GM12878 (cell line): ENCODE measurements at regions not wholly inside any gene's neighbourhood (a gene's known extent, or its start where the extent isn't known, plus 50 kb on each side); places are given as distances from the start of the nearest gene placed in this dataset.

Source experiments
- ATAC-seq: fragments of 200-7000 bp; cut with Tn5 transposase; 3 replicates; pipeline ENCODE4 v1.9.1; 2020; ENCODE audit warnings: mild to moderate bottlenecking, moderate library complexity
- BruUV-seq: library from RNA; stranded (reverse); fragments of 400-500 nt; replicated peaks from 2 replicates; lab custom pipeline; 2021; lab: Mats Ljungman, UMichigan
- CTCF ChIA-PET: fragments of 300-600 bp; sonication (Branson Sonifier 250); formaldehyde crosslinking; extraction: SDS; loops from one replicate; lab custom pipeline; 2021; ENCODE audit warnings: inconsistent platforms; lab: Yijun Ruan, JAX
- POLR2A ChIA-PET: fragments of 350-600 bp; formaldehyde crosslinking; extraction: SDS; loops from one replicate; lab custom pipeline; 2021; ENCODE audit warnings: inconsistent platforms; lab: Charles Lee
- RAD21 ChIA-PET: fragments of 300-600 bp; sonication (Branson Sonifier 250); formaldehyde crosslinking; loops from one replicate; lab custom pipeline; 2023; ENCODE audit warnings: antibody characterized with exemption; ENCODE audit not compliant: unreplicated experiment; lab: Charles Lee
- SMC1A ChIA-PET: fragments of 300-600 bp; sonication (Branson Sonifier 250); formaldehyde crosslinking; loops from one replicate; lab custom pipeline; 2023; ENCODE audit not compliant: unreplicated experiment, uncharacterized antibody; lab: Charles Lee
- DNase-seq: peaks from one replicate; pipeline ENCODE4 v3.0.0-alpha.2; 2011; ENCODE audit warnings: low read depth, low spot score
- FAIRE-seq: peaks from 3 replicates; lab custom pipeline; 2011; peaks lifted over from hg19 to GRCh38; lab: Jason Lieb, UNC
- H2AFZ ChIP-seq: 2 replicates; pipeline ENCODE4 v1.6.0; 2011; ENCODE audit warnings: low read depth, low read length, control low read depth; ENCODE audit not compliant: control insufficient read depth
- H3K27ac ChIP-seq: 2 replicates; pipeline ENCODE4 v1.5.1; 2011; ENCODE audit warnings: control low read depth; ENCODE audit not compliant: control insufficient read depth, insufficient read depth
- H3K27me3 ChIP-seq, 2 experiments: replicated peaks in 1 of 2; 2 replicates each; pipeline versions ENCODE4 v1.6.0 to v1.6.1; 2011; ENCODE audit warnings: low read length in 1 of 2; ENCODE audit not compliant: control insufficient read depth in 2 of 2, insufficient read depth in 2 of 2
- H3K36me3 ChIP-seq, 2 experiments: 2 replicates each; pipeline ENCODE4 v1.5.1; 2011; ENCODE audit warnings: low read length in 1 of 2; ENCODE audit not compliant: control insufficient read depth in 2 of 2, insufficient read depth in 2 of 2
- H3K4me1 ChIP-seq: 2 replicates; pipeline ENCODE4 v1.6.1; 2011; ENCODE audit warnings: mild to moderate bottlenecking, low read length, moderate library complexity, mixed read lengths; ENCODE audit not compliant: control insufficient read depth, insufficient read depth
- H3K4me2 ChIP-seq: 2 replicates; pipeline ENCODE4 v1.6.0; 2011; ENCODE audit warnings: control low read depth; ENCODE audit not compliant: control insufficient read depth, insufficient read depth
- H3K4me3 ChIP-seq: fragments of 200-600 bp; sonication (generic); 2 replicates; pipeline ENCODE4 v1.5.1; 2016
- H3K79me2 ChIP-seq: 2 replicates; pipeline ENCODE4 v1.6.0; 2011; ENCODE audit warnings: low read length; ENCODE audit not compliant: control insufficient read depth, insufficient read depth
- H3K9ac ChIP-seq: 2 replicates; pipeline ENCODE4 v1.8.0; 2011; ENCODE audit warnings: low read length, control low read depth, mixed read lengths; ENCODE audit not compliant: control insufficient read depth, insufficient read depth
- H3K9me3 ChIP-seq: replicated peaks from 3 replicates; pipeline ENCODE4 v1.5.1; 2011; ENCODE audit warnings: mild to moderate bottlenecking, low read length; ENCODE audit not compliant: control insufficient read depth, insufficient read depth
- H4K20me1 ChIP-seq: 2 replicates; pipeline ENCODE4 v1.6.0; 2011; ENCODE audit not compliant: control insufficient read depth, insufficient read depth
- BHLHE40 ChIP-seq, 2 experiments: fragments of 450-650 bp in 1 of 2; IDR thresholded peaks; 2 replicates each; pipeline ENCODE4 v1.6.1; 2011 to 2017; ENCODE audit warnings: low read depth in 2 of 2, borderline replicate concordance in 1 of 2, improper control_type of control experiment in 1 of 2, low read length in 1 of 2, mild to moderate bottlenecking in 1 of 2
- BRCA1 ChIP-seq: IDR thresholded peaks from 2 replicates; pipeline ENCODE4 v1.6.1; 2011; ENCODE audit warnings: low read depth, low read length, improper control_type of control experiment
- CBFB ChIP-seq: IDR thresholded peaks from 2 replicates; pipeline ENCODE4 v1.6.1; 2016; ENCODE audit warnings: antibody characterized with exemption, low read depth
- EED ChIP-seq: sonication (generic); IDR thresholded peaks from 2 replicates; pipeline ENCODE4 v1.6.1; 2016; ENCODE audit warnings: antibody characterized with exemption, low read depth
- EZH2 ChIP-seq: IDR thresholded peaks from 2 replicates; pipeline ENCODE4 v1.6.1; 2012; ENCODE audit warnings: low read depth, mild to moderate bottlenecking, control low read depth, inconsistent platforms, low read length, borderline replicate concordance; ENCODE audit not compliant: control insufficient read depth
- POLR2AphosphoS2 ChIP-seq: IDR thresholded peaks from 2 replicates; pipeline ENCODE4 v1.6.1; 2011; ENCODE audit warnings: low read depth, mild to moderate bottlenecking, low read length, improper control_type of control experiment, moderate library complexity
- RB1 ChIP-seq: fragments of 450-650 bp; formaldehyde crosslinking; IDR thresholded peaks from 2 replicates; pipeline ENCODE4 v1.6.1; 2017; ENCODE audit warnings: mild to moderate bottlenecking, borderline replicate concordance
- STAT1 ChIP-seq: fragments of 450-650 bp; conservative IDR thresholded peaks from 2 replicates; pipeline ENCODE4 v1.6.1; 2014; ENCODE audit warnings: antibody characterized with exemption, mild to moderate bottlenecking
- ZNF622 ChIP-seq: fragments of 450-650 bp; IDR thresholded peaks from 2 replicates; pipeline ENCODE4 v1.6.1; 2017; ENCODE audit warnings: mild to moderate bottlenecking, inconsistent platforms
- WGBS: methylation state at CpG from one replicate; pipeline ENCODE4 v1.1.6; 2016; ENCODE audit warnings: low lambda C conversion rate; ENCODE audit not compliant: insufficient replicate concordance, insufficient coverage; ENCODE audit errors: missing lambda C conversion rate; 5-methylcytosine and 5-hydroxymethylcytosine counted together
- in situ Hi-C: fragments of 300-500 bp; cut with MboI; formaldehyde crosslinking; loops from 9 replicates; pipeline ENCODE4 v1.14.3; 2018; ENCODE audit warnings: mixed read lengths
- intact Hi-C: fragments of 100-400 bp; cut with micrococcal nuclease; formaldehyde crosslinking; loops from one replicate; pipeline ENCODE4 v1.14.2; 2022; ENCODE audit not compliant: unreplicated experiment
- TF ChIP-seq, protein P1 (sequence below): IDR thresholded peaks from 2 replicates; pipeline ENCODE4 v1.6.1; 2011; ENCODE audit warnings: borderline replicate concordance, low read depth, mild to moderate bottlenecking, moderate library complexity, mixed read lengths, low read length; ENCODE audit not compliant: insufficient read depth; ENCODE audit errors: extremely low read length

DNA sequence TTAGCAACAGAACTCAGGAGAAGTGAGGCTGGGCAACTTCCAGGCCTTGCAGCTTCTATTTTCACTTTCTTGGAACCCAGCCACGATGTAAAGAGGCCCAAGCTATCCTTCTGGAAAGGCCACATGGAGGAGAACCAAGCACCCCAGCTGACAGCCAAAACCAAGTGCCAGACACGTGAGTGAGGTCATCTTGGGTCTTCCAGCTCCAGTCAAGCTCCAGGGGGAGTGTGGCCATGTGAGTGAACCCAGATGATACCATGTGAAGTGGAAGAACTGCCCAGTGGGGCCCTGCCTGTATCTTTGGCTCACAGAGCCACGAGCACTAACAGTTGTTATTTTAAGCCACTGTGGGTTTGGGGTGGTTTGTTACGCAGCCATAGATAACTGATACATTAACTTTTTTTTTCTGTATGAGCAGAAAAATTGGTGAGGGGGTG, 126.8 kb upstream of the MAP1LC3B2 start (continued):
- TF ChIP-seq RB1 (no peak), EED (no peak), BHLHE40 (IDR thresholded peaks at IDR 0.05; ENCODE audit: borderline replicate concordance in 1 of 2, low read depth in 2 of 2, low read length in 1 of 2) (no peak), CBFB (no peak), ZNF622 (no peak), EZH2 (no peak), POLR2AphosphoS2 (no peak), STAT1 (no peak)
- TF ChIP-seq, protein P1, sequence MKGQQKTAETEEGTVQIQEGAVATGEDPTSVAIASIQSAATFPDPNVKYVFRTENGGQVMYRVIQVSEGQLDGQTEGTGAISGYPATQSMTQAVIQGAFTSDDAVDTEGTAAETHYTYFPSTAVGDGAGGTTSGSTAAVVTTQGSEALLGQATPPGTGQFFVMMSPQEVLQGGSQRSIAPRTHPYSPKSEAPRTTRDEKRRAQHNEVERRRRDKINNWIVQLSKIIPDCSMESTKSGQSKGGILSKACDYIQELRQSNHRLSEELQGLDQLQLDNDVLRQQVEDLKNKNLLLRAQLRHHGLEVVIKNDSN = no peak

- BruUV-seq = no TSS peak
- no peaks in the 10 kb centered on the region for H3K79me2 ChIP-seq
- DNase-seq = no peak
- ChIA-PET SMC1A (no interaction called here), POLR2A (no interaction called here), RAD21 (no interaction called here), CTCF (no interaction called here)
- FAIRE-seq = no peak
- in situ Hi-C loops (no loop called here), intact Hi-C loops (no loop called here)
- H3K4me2 ChIP-seq = no peak overlapping the region
- H3K4me3 ChIP-seq = no peak overlapping the region
- H3K36me3 ChIP-seq = no peaks in the 10 kb centered on the region
- H3K27ac ChIP-seq = no peak overlapping the region
- H3K4me1 ChIP-seq = no peaks in the 10 kb centered on the region
- H3K9ac ChIP-seq = no peak overlapping the region
- ATAC-seq = no peak
- peaks cover 0 to 1% of the 10 kb centered on the region in 2 experiments; a peak in 3 of 4 replicates for H3K27me3 ChIP-seq
- TF ChIP-seq BHLHE40 (IDR thresholded peaks at IDR 0.05; ENCODE audit: borderline replicate concordance in 1 of 2, low read depth in 2 of 2, low read length in 1 of 2) = no peak
- no peak for TF ChIP-seq BRCA1
- no peaks in the 10 kb centered on the region; the same call in 2 of the 3 replicates for H3K9me3 ChIP-seq
- H4K20me1 ChIP-seq = no peaks in the 10 kb centered on the region
- 27% methylated on average over 5 of the region's 5 CpGs for WGBS
- H2AFZ ChIP-seq = no peak overlapping the region
Measured at GRCh38 chr12:116433249-116433648, 125.9 kb upstream of the MAP1LC3B2 start.
